Colonic mucosa (tissue), 4 donors: ENCODE measurements at regions not wholly inside any gene's neighbourhood (a gene's known extent, or its start where the extent isn't known, plus 50 kb on each side); places are given as distances from the start of the nearest gene placed in this dataset.

ENCODE experiments used
- DNase-seq: peaks from one replicate; pipeline ENCODE4 v3.0.0-alpha.2; 2020
- H3K27ac ChIP-seq: fragments of 200-600 bp; one replicate; pipeline ENCODE4 v1.8.0; 2021
- H3K27me3 ChIP-seq: fragments of 200-600 bp; one replicate; pipeline ENCODE4 v1.8.0; 2021
- H3K36me3 ChIP-seq: fragments of 200-600 bp; one replicate; pipeline ENCODE4 v1.8.0; 2021
- H3K4me1 ChIP-seq: fragments of 200-600 bp; one replicate; pipeline ENCODE4 v1.8.0; 2021; ENCODE audit warnings: mild to moderate bottlenecking
- H3K4me3 ChIP-seq: fragments of 200-600 bp; one replicate; pipeline ENCODE4 v1.8.0; 2021
- H3K9ac ChIP-seq, 2 donors: one replicate each; pipeline ENCODE4 v1.7.0; 2013; ENCODE audit warnings: control low read depth in 2 of 2, low read depth in 2 of 2, low read length in 2 of 2
- H3K9me3 ChIP-seq: fragments of 200-600 bp; one replicate; pipeline ENCODE4 v1.8.0; 2021
- intact Hi-C: fragments of 100-400 bp; cut with DNase I; formaldehyde crosslinking; loops from one replicate; pipeline ENCODE4 v1.14.1; 2022
- TF ChIP-seq, protein P1 (sequence below): fragments of 200-600 bp; IDR thresholded peaks from one replicate; pipeline ENCODE4 v1.8.0; 2022; ENCODE audit warnings: antibody characterized with exemption, mild to moderate bottlenecking
- donor health status: healthy.
- donor health status: DM: no; HTN: no; CAD: no.
- donor health status: DM: no; HTN: no; CAD: no.

DNA sequence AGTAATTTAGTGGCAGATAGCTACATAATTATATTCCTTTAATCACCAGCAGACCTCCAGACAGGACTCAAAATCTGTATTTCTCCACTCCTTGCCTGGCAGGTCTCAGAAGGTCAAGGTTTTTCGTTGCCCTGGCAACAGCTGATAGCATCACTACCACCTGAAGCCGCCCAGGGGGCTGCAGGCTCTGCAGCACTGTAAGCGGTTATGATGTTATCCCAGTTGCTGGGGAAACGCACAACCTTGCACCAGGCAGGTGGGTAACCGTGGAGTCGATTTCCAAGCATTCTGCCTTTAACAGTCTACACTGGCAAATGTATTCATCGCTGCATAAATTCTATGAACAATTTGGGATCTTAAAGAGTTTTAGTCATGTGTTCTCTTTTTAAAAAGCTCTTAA lies 756.3 kb downstream of the NTRK3 start:
- Histone ChIP-seq H3K9ac (no peak overlapping the region), H3K4me3 (no peak overlapping the region), H3K27me3 (no peaks in the 10 kb centered on the region), H3K9me3 (no peaks in the 10 kb centered on the region), H3K4me1 (no peaks in the 10 kb centered on the region), H3K36me3 (no peaks in the 10 kb centered on the region), H3K27ac (no peak overlapping the region)
- TF ChIP-seq, protein P1, sequence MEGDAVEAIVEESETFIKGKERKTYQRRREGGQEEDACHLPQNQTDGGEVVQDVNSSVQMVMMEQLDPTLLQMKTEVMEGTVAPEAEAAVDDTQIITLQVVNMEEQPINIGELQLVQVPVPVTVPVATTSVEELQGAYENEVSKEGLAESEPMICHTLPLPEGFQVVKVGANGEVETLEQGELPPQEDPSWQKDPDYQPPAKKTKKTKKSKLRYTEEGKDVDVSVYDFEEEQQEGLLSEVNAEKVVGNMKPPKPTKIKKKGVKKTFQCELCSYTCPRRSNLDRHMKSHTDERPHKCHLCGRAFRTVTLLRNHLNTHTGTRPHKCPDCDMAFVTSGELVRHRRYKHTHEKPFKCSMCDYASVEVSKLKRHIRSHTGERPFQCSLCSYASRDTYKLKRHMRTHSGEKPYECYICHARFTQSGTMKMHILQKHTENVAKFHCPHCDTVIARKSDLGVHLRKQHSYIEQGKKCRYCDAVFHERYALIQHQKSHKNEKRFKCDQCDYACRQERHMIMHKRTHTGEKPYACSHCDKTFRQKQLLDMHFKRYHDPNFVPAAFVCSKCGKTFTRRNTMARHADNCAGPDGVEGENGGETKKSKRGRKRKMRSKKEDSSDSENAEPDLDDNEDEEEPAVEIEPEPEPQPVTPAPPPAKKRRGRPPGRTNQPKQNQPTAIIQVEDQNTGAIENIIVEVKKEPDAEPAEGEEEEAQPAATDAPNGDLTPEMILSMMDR = no peak
- intact Hi-C loops = no loop called here
- no peak for DNase-seq

DNA sequence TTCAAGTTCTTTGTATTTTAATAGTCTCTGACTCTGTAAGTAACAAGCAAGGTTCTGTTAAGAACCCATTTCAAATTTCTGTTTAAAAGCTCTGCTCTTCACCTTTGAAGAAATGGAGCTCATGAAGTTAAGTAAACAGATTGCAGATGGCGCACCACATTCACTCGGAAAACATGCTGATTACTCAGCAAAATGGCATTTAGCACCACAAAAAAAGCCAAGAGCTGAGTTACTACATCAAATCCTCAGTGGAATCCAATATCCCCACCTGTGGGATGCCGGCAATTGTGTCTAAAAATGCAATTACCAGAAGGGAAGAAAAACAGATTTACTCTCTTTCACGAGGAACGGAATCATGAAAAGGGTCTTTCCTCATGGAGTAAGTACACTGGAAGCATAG lies 758.0 kb downstream of the NTRK3 start:
- TF ChIP-seq, protein P1 = no peak

GRCh38 chr15:87496795-87497194 lies 759.7 kb downstream of the NTRK3 start:
- intact Hi-C loops = no loop called here

More for the DNA sequence above, 758.0 kb downstream of the NTRK3 start:
- no peaks in the 10 kb centered on the region for H3K36me3 ChIP-seq
- H3K9ac ChIP-seq = no peak overlapping the region
- H3K27me3 ChIP-seq = no peaks in the 10 kb centered on the region
- H3K4me3 ChIP-seq = no peak overlapping the region
- H3K27ac ChIP-seq = no peak overlapping the region
- no peaks in the 10 kb centered on the region for H3K4me1 ChIP-seq
- intact Hi-C loops = no loop called here
- no peak for DNase-seq
- H3K9me3 ChIP-seq = no peaks in the 10 kb centered on the region

GRCh38 chr15:87496109-87496508 lies 760.4 kb downstream of the NTRK3 start:
- H3K4me1 ChIP-seq = no peaks in the 10 kb centered on the region
- H3K36me3 ChIP-seq = no peaks in the 10 kb centered on the region
- no peak for DNase-seq
- H3K4me3 ChIP-seq = no peak overlapping the region
- no peak overlapping the region for H3K9ac ChIP-seq
- intact Hi-C loops = no loop called here
- TF ChIP-seq, protein P1 = no peak
- H3K27me3 ChIP-seq = no peaks in the 10 kb centered on the region
- H3K9me3 ChIP-seq = no peaks in the 10 kb centered on the region
- H3K27ac ChIP-seq = no peak overlapping the region

More at GRCh38 chr15:87496795-87497194, 759.7 kb downstream of the NTRK3 start:
- H3K27ac ChIP-seq = no peak overlapping the region
- H3K27me3 ChIP-seq = no peaks in the 10 kb centered on the region
- H3K9me3 ChIP-seq = no peaks in the 10 kb centered on the region
- no peaks in the 10 kb centered on the region for H3K4me1 ChIP-seq
- TF ChIP-seq, protein P1 = no peak
- DNase-seq = no peak
- H3K36me3 ChIP-seq = no peaks in the 10 kb centered on the region
- no peak overlapping the region for H3K4me3 ChIP-seq
- H3K9ac ChIP-seq = no peak overlapping the region

- H3K27me3 ChIP-seq = no peaks in the 10 kb centered on the region
- H3K4me3 ChIP-seq = no peak overlapping the region
- no peaks in the 10 kb centered on the region for H3K36me3 ChIP-seq
- no peak for DNase-seq
- no peaks in the 10 kb centered on the region for H3K4me1 ChIP-seq
- H3K9ac ChIP-seq = no peak overlapping the region
- TF ChIP-seq, protein P1 = no peak
- H3K27ac ChIP-seq = no peak overlapping the region
- intact Hi-C loops = no loop called here
- H3K9me3 ChIP-seq = no peaks in the 10 kb centered on the region
Measured at GRCh38 chr15:87493803-87494202, 762.7 kb downstream of the NTRK3 start.

- no peaks in the 10 kb centered on the region for H3K27me3 ChIP-seq
- no peaks in the 10 kb centered on the region for H3K36me3 ChIP-seq
- no peaks in the 10 kb centered on the region for H3K9me3 ChIP-seq
- no peaks in the 10 kb centered on the region for H3K4me1 ChIP-seq
- intact Hi-C loops = no loop called here
- no peak overlapping the region for H3K4me3 ChIP-seq
- DNase-seq = no peak
- no peak overlapping the region for H3K9ac ChIP-seq
- TF ChIP-seq, protein P1 = no peak
- H3K27ac ChIP-seq = no peak overlapping the region
Measured at GRCh38 chr15:87492321-87492720, 764.2 kb downstream of the NTRK3 start.
